ENCODE measurements at regions not wholly inside any gene's neighbourhood (a gene's known extent, or its start where the extent isn't known, plus 50 kb on each side); places are given as distances from the start of the nearest gene placed in this dataset.

- TF ChIP-seq POLR2A (IDR thresholded peaks at IDR 0.05): no peak
- no peak for TF ChIP-seq CTCF (IDR thresholded peaks at IDR 0.05)
Observed at GRCh38 chr4:84220990-84221389, 278.1 kb downstream of the NKX6-1 start.

All from tibial nerve (tissue), 3 donors.